ENCODE measurements at regions not wholly inside any gene's neighbourhood (a gene's known extent, or its start where the extent isn't known, plus 50 kb on each side); places are given as distances from the start of the nearest gene placed in this dataset.

- DNase-seq: no peak
Measured at GRCh38 chr16:55242667-55243066, 81.3 kb upstream of the IRX6 start.

GRCh38 chr16:55248058-55248457 is 75.9 kb upstream of the IRX6 start:
- DNase-seq: no peak

DNA sequence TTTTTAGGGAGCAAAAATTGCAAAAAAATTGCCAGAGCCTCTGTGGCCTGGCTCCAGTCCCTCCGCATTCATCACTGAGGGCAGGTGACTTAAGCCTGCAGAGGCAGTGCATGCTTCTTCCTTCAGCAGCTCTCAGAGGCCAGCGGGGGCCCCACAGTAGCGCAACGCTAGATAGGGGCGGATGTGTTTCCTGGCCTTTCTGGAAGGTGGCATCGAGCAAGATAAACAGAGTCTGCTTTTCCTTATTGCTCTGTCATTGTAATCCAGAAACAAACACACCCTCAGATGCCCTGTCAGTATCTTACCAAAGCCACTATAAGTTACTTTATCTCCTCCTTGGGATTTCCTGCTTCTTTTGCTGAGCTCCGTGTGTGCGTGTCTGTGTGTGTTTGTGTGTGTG is 75.5 kb upstream of the IRX6 start:
- DNase-seq: no peak

- no peak for DNase-seq
Measured at GRCh38 chr16:55249361-55249760, 74.6 kb upstream of the IRX6 start.

DNA sequence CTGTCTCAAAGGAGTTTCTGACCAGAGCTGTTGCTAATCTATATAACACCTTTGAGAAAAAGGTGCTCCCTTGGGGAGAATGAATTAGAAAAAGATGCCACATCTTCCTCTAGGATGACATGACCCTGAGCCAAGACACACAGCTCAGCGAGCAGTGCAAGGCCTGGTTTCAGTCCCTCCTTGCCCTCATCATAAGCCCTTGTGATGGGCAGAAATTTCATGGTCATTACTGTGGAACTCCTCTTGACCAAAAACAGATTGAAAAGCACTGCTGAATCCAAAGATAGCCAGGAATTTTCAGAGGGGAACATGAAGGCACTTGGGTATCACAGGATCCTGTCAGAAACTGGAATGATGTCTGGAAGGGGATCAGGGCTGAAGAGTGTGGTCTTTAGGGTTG is 74.1 kb upstream of the IRX6 start:
- DNase-seq: no peak

DNA sequence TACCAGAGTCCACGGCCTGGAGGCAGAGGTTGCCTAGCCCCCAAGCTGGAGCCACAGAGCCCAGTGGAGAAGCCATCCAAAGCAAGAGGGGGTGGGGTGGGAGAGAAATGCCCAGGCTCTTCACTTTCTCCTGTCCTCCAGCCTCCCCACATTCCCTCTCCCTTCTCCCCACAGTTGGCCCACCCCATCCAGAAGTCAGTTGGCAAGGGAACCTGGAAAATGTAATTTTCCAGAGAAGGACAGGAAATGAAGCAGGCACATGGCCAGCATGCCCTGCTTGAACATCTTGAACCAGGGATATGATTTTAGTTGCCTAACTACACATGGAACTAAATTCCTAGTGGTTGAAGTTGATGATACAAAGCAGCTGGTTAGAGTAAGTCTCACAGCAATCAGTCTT is 73.3 kb upstream of the IRX6 start:
- DNase-seq: no peak

DNA sequence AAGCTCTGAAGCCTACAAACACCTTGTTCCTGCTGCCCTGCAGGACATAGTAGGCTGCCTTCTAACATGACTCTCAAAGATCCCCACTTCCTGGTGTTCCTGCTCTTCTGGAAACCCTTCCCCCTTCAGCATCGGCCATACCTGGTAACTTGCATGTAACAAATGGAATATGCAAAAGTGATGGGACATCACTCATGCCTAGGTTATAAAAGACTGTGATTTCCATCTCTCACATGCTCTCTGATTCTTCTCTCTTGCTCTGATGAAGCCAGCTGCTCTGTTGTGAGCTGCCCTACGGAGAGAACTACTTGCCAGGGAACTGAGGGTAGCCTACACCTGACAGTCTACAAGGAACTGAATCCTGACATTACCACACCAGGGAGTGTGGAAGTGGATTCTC is 72.9 kb upstream of the IRX6 start:
- no peak for DNase-seq

GRCh38 chr16:55252577-55252976 is 71.4 kb upstream of the IRX6 start:
- DNase-seq: no peak

DNA sequence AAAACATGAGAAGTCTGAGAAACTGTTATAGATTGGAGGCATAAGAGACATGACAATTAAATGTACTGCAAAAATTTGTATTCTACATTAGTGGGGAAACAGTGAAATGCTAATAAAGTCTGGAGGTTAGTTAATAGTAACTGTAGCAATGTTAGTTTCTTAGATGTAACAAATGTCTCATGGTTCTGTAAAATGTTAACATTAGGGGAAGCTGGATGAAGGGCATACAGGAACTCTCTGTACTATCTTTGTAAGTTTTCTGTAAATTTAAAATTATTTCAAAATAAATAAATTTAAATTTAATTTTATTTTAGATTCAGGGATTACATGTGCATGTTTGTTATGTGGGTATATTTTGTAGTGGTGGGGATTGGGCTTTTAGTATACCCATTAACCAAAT is 70.0 kb upstream of the IRX6 start:
- no peak for DNase-seq

DNA sequence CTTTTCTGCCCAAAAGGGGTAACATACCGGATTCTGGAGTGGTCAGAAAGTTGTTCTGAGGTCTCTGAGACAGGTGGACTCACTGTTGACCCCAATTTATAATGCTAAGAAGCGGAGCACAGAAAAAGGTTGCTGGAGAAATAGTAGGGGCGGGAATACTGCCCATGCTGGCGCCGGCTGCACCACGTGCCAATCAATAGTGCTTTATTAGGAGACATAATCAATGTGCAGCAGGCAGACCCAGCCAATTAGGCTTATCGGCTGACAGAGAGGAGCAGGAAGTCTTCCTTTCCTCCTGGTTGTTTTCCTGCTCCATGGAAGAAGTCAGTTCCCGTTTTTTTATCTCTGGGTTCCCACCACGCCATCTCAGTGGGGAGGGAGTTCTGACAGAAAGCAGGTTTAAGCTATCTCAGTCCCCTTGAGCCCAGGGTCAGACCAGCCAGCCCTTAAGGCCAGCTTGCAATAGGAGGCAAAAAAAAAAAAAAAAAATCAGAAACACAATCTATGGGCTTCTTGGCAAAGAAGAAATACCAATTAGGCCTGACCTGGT is 68.2 kb upstream of the IRX6 start:
- no peak for DNase-seq

DNA sequence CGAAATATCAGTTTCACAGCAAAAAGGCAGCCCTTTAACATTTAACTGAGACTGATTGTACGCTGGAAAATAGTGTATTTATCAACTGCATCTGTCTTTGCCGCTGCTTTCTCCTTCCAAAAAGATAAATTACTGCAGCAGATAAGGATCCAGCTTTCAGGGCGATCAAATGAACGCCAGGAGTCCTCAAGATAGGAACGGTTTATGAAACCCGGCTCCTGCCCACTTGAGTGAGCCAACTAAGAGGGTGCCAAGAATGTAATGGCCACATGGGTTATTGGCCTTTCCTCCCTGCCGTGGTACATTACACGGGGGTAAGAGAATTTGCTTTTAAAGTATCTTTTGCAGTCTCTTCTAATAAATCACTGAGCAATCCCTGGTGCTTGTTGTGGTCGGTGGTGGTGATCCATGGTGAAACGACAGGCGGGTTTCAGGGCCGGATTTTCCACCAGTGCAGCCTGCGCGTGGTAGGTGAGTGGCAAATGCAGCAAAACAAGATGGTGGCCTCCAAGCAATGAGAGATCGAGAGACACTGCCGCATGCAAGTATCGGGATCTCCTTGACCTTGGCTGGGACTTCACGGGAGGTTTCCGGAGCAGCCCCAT is 67.5 kb upstream of the IRX6 start:
- no peak for DNase-seq

DNA sequence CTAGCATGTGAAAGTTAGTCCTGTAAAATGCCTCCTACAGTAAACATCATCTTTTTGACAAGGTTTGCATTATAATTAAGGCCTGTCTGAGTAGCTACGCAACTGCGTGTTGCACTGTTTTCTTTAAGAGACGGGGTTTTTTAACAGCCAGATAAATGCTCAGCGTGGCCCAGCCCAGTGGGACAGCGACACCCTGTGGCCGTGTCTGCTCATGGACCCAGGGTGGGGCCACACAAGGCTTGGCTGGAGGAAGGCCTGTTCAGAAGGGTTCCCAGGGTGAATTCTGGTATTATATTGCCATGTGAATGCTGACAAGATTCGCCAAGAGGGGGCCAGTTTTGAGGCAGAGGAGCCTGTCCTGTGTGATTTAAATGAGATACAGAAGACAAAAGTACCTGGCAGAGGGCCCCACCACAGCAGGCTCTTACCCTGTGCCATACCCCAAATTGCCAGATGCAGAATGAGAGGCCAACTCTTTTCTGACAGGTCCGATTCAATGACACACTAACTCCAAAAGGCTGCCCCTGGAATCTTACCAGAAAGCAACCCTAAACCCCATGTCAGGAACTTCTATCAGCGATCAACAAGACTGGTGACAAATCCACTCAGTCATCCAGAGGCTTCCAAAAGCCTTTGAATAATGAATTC is 65.9 kb upstream of the IRX6 start:
- DNase-seq: no peak

GRCh38 chr16:55261301-55261700 is 62.7 kb upstream of the IRX6 start:
- DNase-seq: no peak

GRCh38 chr16:55263271-55264250 is 60.4 kb upstream of the IRX6 start:
- DNase-seq: no peak

GRCh38 chr16:55264949-55265348 is 59.1 kb upstream of the IRX6 start:
- peak; percentile 44 for DNase-seq

GRCh38 chr16:55265926-55266325 is 58.1 kb upstream of the IRX6 start:
- no peak for DNase-seq

- DNase-seq: no peak
Measured at GRCh38 chr16:55271945-55272513, 52.0 kb upstream of the IRX6 start.

- no peak for DNase-seq
Measured at GRCh38 chr16:55272744-55273143, 51.3 kb upstream of the IRX6 start.

- no peak for DNase-seq
Measured at GRCh38 chr16:55273356-55273755, 50.6 kb upstream of the IRX6 start.

- DNase-seq: peak; percentile 95
Measured at GRCh38 chr16:55273959-55274358, 50.0 kb upstream of the IRX6 start.
